ENCODE measurements at regions not wholly inside any gene's neighbourhood (a gene's known extent, or its start where the extent isn't known, plus 50 kb on each side); places are given as distances from the start of the nearest gene placed in this dataset.

GRCh38 chr9:135216791-135217441 lies 129.4 kb downstream of the OLFM1 start:
- no peak for TF ChIP-seq CTCF (conservative IDR thresholded peaks at IDR 0.05; ENCODE audit: low read length)
- no peak for TF ChIP-seq EZH2phosphoT487 (IDR thresholded peaks at IDR 0.05; ENCODE audit: borderline replicate concordance)

Data from Loucy (cell line).